NB4 (cell line): ENCODE measurements at regions not wholly inside any gene's neighbourhood (a gene's known extent, or its start where the extent isn't known, plus 50 kb on each side); places are given as distances from the start of the nearest gene placed in this dataset.

Source experiments
- CTCF ChIP-seq: IDR thresholded peaks from one replicate; pipeline ENCODE4 v1.5.1; 2012; ENCODE audit warnings: low read depth, low read length
- MYC ChIP-seq: IDR thresholded peaks from 2 replicates; pipeline ENCODE4 v1.6.1; 2011; ENCODE audit warnings: low read depth, low read length
- POLR2A ChIP-seq: IDR thresholded peaks from 2 replicates; pipeline ENCODE4 v1.6.1; 2011; ENCODE audit warnings: mild to moderate bottlenecking; ENCODE audit not compliant: insufficient read length; ENCODE audit errors: extremely low read depth

GRCh38 chr6:22929311-22929985, 360.1 kb downstream of the HDGFL1 start:
- no peak for TF ChIP-seq POLR2A
- no peak for TF ChIP-seq CTCF
- TF ChIP-seq MYC: no peak
